GM13977 (cell line): ENCODE measurements at regions not wholly inside any gene's neighbourhood (a gene's known extent, or its start where the extent isn't known, plus 50 kb on each side); places are given as distances from the start of the nearest gene placed in this dataset.

Source experiments
- DNase-seq: peaks from one replicate; pipeline ENCODE4 v3.0.0; 2012; ENCODE audit warnings: low spot score
- in situ Hi-C: fragments of 300-500 bp; cut with MboI; formaldehyde crosslinking; loops from one replicate; pipeline ENCODE4 v1.12.0; 2022; ENCODE audit warnings: low sequenced_read_pairs, low pct_unique_long_range_greater_than_20kb, mixed read lengths, inconsistent platforms; ENCODE audit not compliant: unreplicated experiment
- TF ChIP-seq, protein P1 (sequence below): IDR thresholded peaks from 2 replicates; pipeline ENCODE4 v1.5.1; 2012; ENCODE audit warnings: mild to moderate bottlenecking, control low read depth; ENCODE audit not compliant: insufficient read depth; ENCODE audit errors: extremely low read depth, missing control alignments

GRCh38 chr16:64058685-64059084 lies 1063.2 kb downstream of the CDH11 start:
- TF ChIP-seq, protein P1, sequence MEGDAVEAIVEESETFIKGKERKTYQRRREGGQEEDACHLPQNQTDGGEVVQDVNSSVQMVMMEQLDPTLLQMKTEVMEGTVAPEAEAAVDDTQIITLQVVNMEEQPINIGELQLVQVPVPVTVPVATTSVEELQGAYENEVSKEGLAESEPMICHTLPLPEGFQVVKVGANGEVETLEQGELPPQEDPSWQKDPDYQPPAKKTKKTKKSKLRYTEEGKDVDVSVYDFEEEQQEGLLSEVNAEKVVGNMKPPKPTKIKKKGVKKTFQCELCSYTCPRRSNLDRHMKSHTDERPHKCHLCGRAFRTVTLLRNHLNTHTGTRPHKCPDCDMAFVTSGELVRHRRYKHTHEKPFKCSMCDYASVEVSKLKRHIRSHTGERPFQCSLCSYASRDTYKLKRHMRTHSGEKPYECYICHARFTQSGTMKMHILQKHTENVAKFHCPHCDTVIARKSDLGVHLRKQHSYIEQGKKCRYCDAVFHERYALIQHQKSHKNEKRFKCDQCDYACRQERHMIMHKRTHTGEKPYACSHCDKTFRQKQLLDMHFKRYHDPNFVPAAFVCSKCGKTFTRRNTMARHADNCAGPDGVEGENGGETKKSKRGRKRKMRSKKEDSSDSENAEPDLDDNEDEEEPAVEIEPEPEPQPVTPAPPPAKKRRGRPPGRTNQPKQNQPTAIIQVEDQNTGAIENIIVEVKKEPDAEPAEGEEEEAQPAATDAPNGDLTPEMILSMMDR = no peak
- in situ Hi-C loops = no loop called here
- DNase-seq = no peak

DNA sequence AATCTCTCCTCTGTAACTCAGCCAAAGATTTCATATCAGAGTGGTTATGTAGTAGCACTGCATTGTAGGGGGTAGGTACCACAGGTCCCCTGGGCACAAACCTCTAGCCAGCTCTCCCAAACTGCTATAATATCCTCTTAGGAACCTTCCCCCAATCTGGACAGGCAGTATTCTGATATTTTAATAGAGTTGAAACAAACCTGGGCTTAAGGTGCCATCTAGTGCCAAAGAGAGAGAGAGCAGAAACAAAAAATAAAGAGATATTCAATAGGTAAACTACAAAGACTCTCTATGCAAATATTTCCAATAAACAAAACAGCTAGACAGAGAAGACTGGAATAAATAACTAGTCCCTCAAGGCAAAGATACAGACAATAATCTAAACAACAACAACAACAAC lies 1070.0 kb downstream of the CDH11 start:
- DNase-seq = no peak
- TF ChIP-seq, protein P1 = peak; percentile 42
- in situ Hi-C loops = no loop called here

GRCh38 chr16:64047878-64048277 lies 1074.0 kb downstream of the CDH11 start:
- TF ChIP-seq, protein P1 = no peak
- in situ Hi-C loops = no loop called here
- no peak for DNase-seq

- DNase-seq = no peak
- in situ Hi-C loops = no loop called here
- TF ChIP-seq, protein P1 = no peak
Observed at GRCh38 chr16:64047207-64047606, 1074.7 kb downstream of the CDH11 start.

DNA sequence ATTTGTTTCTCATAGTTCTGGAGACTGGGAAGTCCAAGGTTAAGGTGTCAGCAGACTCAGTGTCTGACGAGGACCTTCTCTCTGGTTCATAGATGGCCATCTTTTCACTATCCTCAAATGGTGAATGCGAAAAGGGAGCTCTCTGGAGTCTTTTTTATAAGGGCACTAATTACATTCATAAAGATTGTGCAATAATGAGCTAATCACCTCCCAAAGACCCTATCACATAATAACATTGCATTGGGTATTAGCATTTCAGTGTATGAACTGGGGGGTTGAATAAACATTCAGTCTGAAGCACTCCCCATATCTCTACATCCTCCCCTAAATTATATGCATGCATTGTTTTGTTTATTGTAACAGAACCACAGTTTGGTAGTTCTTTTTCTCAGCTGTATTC lies 1086.5 kb downstream of the CDH11 start:
- TF ChIP-seq, protein P1 = no peak
- DNase-seq = no peak
- in situ Hi-C loops = no loop called here

GRCh38 chr16:64019339-64019738 lies 1102.5 kb downstream of the CDH11 start:
- TF ChIP-seq, protein P1 = no peak
- in situ Hi-C loops = no loop called here
- no peak for DNase-seq

DNA sequence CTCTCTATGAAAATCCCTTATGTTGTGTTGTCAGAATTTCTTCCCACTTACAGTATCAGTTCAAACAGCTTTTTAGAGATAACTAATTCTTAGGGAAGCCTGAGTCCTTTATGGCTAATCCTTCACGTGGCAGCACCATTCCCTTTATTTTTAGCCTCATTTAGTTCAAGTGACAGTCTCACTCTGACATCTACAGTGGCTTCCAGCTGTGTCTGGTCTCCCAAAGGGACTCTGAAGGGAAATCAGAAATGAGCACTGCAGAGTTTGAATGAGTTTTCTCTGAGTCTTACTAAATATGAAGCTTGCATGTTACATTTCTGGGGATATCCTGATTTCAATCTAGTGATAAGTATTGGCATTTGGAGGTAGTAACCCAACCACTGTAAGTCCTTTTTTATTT lies 1104.1 kb downstream of the CDH11 start:
- no peak for DNase-seq
- in situ Hi-C loops = no loop called here
- TF ChIP-seq, protein P1 = no peak
